ENCODE measurements at regions not wholly inside any gene's neighbourhood (a gene's known extent, or its start where the extent isn't known, plus 50 kb on each side); places are given as distances from the start of the nearest gene placed in this dataset.

DNA sequence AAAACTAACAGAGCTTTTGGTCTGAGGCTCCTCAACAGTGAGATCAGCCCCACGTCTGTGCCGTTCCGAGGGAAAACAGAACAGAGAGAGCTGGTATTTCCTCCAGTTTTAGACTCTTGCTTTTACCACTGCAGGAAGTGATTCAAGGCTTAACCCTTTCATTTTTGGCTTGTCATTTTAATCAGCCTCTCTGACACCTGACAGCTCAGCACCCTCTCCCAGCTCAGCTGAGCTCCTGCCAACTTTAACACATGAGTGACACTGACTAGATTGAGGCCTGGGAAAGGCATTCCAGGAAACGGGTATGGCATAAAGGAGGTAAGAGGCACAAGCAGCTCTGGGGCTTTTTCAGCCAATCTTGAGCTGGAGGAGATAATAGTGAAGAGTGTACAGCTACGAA, 239.4 kb upstream of the SKOR2 start:
- DNase-seq (ENCODE audit: low read depth in 4 of 4, low spot score in 3 of 4) = no peak

DNA sequence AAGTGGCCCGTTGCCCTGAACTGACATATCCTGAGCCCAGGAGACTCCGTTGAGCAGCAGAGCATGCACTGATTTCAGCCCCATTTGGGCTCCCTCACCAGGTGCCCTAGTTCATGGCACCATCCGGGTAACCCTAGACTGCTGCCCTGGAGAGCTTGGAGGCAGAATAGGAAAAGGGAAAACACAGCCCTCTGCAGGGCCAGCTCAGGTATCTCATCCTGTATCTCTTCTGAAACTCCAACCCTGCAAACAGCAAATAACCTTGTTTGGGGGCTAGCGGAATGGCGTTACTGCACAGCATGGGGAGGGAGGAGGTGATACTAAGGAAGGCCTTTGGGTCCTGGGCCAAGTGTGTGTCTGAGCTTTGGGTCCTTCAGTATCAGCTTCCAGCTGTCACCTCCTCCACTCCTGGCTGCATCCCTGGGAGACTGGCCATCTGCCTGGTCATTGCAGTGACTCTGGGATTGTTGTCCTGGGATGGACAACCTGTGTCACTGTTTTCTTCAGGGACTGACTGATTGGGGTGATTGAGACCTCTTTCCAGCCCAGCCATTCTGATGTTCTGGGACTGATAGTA, 233.8 kb upstream of the SKOR2 start:
- DNase-seq (ENCODE audit: low read depth in 4 of 4, low spot score in 3 of 4) = no peak

DNA sequence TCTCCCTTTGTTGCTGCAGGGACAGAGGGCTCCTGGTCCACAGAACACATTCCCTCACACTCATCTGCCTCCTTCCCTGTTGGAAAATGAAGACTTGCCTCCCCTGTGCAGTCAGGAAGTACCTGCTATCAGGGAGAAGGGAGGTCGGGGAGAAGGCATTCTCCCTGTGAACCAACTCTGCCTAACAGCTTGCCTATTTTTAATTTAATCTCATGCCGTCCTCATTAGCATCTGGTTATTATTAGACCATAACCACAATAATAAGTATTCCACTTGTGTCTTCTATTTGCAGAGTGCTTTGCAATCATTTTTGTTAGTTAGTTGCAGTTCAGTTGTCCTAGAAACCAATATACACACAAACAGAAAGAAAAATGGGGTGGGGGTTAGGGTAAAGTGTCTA, 232.6 kb upstream of the SKOR2 start:
- DNase-seq (ENCODE audit: low read depth in 4 of 4, low spot score in 3 of 4) = no peak

DNA sequence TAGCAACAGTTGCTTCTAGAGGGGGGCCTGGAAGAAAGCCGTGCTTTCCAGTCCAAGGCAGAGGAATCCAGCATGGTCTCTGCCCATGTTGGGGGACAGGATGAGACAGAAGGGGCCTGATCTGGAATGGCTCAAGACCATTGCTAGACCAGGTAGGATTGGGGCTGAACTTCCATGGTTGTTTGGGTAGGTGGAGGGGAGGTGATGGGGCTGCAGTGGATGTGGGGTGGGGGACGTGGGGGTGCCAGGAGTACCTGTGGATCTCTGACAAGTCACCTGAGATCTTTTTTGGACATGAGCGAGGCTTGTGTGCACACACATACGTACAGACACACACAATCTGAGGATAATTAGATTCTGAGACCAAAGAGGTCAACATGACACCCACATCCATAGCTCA, 228.7 kb upstream of the SKOR2 start:
- DNase-seq (ENCODE audit: low read depth in 4 of 4, low spot score in 3 of 4) = no peak

DNA sequence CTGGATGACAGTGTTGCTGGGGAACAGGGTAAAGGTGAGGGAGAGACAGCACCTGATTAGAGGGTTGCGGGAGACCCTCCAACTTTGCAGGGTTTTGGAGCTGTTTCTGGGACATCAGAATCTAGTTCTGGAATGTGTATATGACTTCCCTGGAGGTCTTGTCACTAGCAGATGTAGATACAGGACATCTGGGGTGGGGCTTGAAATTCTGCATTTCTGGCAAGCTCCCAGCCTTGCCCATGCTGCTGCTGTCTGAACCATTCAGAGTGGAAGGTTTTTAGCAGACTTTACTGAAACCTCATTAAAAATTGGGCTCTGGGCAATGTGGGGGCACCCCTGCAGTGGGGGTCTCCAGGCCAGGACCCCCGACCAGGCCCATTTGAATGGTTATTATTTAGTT, 220.3 kb upstream of the SKOR2 start:
- no peak for DNase-seq (ENCODE audit: low read depth in 4 of 4, low spot score in 3 of 4)

DNA sequence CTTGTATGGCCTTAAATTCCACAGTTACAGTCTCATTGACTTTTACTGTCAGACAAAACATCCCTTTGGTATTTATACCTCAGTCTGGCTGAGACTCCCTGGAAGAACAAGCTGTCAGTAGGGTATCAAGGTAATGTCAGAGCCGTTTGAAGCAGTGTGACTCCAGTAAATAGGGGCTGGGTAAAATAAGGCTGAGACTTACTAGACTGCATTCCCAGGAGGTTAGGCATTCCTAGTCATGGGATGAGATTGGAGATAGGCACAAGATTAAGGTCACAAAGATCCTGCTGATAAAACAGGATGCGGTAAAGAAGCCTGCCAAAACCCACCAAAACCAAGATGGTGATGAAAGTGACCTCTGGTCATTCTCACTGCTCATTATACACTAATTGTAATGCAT, 219.5 kb upstream of the SKOR2 start:
- no peak for DNase-seq (ENCODE audit: low read depth in 4 of 4, low spot score in 3 of 4)

DNA sequence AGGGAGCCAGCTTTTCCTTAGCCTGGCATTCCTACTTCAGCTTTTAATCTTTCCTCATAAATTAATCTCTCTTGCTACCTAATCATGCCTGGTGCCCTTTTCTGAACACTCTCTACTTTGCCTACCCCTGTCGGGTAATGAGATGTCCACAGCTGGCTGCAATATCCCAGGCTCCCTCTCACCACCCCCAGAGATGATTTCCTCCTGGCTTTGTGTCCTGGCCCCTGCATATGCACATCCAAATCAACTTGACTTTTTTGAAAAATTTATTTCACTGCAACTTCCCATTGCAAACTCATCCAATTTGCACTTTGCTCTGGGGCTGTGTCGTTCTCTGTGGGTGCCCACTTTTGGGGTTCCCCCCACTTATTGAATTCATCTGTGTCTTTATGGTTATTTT, 218.1 kb upstream of the SKOR2 start:
- DNase-seq (ENCODE audit: low read depth in 4 of 4, low spot score in 3 of 4) = no peak

DNA sequence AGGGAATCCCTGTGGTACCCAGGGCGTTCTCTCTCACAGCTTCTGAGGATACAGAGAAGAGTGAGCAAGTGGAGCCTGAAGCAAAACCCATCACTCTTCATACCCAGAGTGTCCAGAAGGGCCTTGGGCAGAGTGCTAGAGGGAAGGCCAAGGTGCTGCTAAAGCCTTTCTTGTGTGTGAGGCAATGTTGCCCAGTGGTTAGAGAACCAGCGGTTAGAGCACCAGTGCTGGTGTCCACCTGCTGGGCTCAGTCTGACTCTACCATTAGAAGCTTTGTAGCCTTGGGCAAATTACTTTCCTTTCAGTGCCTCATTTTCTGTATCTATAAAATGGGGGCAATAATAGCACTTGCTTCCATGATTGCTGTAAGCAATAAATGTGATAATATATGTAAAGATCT, 210.5 kb upstream of the SKOR2 start:
- DNase-seq (ENCODE audit: low read depth in 4 of 4, low spot score in 3 of 4) = no peak

DNA sequence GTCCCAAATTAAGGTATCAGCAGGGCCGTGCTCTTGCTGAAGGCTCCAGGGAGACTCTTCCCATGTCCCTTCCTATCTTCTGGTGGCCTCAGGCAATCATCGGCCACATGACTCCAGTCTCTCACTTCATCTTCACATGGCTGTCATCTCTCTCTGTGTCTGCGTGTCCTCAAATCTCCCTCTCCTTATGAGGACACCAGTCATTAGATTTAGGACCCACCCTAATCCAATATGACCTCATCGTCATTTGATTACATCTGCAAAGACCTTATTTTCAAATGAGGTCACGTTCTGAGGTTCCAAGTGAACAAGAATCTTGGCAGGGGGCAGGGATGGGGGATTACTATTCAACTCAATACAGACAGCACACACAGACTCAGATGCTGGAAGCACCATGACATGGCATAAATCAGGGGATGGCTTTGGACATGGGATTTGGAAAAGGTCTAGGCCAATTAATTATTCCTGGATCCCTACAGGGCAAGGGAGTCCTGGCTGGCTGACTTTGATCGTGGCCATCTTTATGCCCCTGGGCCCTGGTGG, 210.0 kb upstream of the SKOR2 start:
- DNase-seq (ENCODE audit: low read depth in 4 of 4, low spot score in 3 of 4) = no peak

DNA sequence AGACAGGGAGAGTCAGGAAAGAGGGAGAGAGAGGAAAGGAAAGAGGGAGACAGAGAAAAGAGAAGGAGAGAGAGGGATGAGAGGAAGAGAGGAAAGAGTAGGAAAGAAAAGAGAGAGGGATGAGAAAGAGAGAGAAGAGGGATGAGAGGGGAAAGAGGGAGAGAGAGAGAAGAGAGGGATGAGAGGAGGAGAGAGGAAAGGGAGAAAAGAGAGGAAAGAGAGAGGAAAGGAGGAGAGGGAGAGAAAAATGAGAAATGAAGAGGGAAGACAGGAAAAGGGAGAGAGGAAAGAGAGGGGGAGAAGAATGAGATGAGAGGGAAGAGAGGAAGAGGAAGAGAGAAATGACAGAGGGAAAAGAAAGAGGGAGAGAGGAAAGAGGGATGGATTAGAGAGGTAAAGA, 207.0 kb upstream of the SKOR2 start:
- no peak for DNase-seq (ENCODE audit: low read depth in 4 of 4, low spot score in 3 of 4)

DNA sequence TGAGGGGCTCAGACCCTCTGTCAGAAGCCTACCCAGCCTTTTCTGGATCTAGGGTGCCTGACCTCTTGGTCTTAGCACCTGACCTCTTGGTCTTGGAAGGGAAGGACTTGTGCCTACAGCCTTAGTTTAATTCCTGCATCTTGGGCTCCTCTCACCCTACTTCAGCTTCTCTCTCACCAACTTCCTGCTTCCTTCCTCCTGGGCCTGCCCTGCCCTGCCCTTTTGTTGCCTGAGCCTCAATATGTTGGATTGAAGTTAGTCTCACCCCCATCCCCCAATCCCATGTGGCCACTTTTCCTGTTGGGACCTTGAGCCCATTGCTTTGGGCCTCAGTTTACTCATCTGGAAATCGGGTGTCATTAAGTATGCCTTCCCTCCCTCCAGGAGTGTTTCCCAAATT, 206.2 kb upstream of the SKOR2 start:
- no peak for DNase-seq (ENCODE audit: low read depth in 4 of 4, low spot score in 3 of 4)

DNA sequence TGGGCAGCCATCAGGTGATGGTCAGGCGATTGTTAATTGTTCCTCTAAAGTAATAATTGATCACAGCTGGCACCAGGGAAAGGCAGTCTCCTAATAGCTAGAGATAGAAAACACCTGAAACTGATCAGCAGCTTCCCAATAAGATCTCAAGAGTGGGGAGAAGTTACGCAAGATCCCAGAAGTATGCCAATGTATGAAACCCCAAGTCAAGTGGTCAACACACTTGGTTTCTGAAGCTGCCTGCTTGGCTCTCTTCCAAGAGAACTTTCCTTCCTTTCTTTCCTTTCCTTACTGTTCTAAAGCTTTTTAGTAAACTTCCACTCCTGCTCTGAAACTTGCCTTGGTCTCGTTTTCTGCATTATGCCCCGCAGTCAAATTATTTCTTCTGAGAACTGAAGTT, 201.6 kb upstream of the SKOR2 start:
- no peak for DNase-seq (ENCODE audit: low read depth in 4 of 4, low spot score in 3 of 4)

DNA sequence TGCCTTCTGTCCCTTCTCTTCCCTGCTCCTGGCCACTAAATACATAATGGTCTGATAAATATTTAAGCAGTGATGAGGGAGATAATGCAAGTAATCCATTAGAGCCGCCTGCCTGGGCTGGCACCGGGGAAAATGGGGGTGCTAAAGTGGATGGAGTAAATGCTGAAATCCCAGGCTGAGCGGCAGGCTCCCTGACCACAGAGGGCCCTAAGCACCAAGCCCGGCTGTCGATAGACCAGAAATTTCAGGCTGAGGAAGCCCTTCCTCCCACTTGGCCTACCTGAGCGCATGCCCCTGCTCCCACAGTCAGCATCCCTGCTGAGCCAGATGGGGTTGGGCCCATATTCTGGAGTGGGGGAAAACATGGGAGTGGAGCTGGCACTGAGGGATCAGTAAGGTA, 197.5 kb upstream of the SKOR2 start:
- no peak for DNase-seq (ENCODE audit: low read depth in 4 of 4, low spot score in 3 of 4)

DNA sequence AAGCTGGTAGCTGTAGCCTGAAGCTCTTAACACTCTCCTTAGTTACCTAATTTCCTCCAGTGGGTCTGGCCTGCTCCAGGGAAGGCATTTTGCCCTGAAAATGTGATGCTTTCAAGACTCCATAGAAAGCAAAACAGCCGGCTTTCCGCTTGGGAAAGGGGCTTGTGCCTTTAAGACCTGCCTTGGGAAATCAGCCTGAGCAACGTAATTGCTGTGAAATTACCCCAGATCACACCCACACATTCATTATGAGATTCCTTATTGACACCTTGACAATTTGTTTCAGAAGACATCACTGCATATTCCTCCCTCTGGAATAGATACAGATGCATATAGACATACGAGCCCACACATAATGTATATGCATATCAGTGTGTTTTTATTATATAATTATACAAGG, 190.5 kb upstream of the SKOR2 start:
- no peak for DNase-seq (ENCODE audit: low read depth in 4 of 4, low spot score in 3 of 4)

DNA sequence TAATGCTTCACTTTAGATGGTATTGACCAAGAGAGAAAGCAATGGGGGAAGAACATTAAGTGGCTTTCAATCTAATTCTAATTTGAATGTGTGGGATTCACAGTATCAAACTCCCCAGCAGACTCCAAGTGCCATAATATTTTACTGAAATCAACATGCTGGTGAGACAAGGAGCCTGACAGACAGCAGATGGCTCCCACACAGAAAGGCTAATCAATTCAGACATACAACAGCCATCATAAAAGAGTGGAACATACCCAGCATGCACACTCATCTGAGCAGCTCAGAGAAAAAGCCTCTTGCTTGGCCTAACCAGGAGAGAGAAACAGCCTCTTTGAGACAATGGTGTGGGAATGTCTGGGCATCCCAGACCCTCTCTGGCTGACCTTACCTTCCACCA, 186.5 kb upstream of the SKOR2 start:
- no peak for DNase-seq (ENCODE audit: low read depth in 4 of 4, low spot score in 3 of 4)

DNA sequence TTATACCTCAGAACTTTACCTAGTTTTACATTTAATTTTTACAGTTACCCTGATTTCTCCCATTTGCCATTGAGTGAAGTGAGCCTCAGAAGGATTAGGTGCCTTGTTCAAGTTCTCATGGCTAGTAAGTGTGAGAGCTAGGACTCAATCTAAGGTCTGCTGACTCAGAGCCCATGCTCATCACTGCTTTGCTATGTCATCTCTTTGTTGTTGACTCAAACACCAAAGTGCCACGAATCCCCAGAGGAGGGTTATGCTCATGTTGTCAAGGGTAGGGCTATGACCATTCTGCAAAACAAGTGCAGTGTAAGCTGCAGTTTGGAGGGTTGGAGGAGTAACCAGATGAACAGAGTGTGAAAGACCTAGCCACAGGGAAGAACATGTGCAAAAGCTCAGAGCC, 185.4 kb upstream of the SKOR2 start:
- DNase-seq (ENCODE audit: low read depth in 4 of 4, low spot score in 3 of 4) = no peak

DNA sequence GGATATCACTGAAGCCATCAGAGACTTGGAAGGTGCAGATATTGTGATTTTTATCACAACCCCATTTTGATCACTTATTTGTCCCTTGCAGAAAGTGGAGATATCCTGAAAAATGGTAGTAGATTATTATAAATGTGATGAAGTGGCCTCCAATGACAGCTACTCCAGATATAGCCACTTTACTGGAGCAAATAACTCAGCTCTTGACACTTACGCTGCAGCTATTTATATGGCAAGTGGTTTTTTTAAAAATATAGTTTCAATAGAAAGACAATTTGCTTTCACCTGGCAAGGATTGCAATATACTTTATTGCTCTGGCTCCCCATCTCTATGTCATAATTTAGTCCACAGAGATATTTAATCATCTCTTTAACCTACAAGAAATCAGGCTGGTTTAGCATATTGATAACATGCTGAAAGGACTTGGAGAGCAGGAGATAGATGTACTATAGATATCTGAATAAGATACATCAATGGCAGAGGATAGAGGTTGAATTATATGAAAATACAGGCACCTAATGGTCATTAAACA, 182.8 kb upstream of the SKOR2 start:
- DNase-seq (ENCODE audit: low read depth in 4 of 4, low spot score in 3 of 4) = no peak

DNA sequence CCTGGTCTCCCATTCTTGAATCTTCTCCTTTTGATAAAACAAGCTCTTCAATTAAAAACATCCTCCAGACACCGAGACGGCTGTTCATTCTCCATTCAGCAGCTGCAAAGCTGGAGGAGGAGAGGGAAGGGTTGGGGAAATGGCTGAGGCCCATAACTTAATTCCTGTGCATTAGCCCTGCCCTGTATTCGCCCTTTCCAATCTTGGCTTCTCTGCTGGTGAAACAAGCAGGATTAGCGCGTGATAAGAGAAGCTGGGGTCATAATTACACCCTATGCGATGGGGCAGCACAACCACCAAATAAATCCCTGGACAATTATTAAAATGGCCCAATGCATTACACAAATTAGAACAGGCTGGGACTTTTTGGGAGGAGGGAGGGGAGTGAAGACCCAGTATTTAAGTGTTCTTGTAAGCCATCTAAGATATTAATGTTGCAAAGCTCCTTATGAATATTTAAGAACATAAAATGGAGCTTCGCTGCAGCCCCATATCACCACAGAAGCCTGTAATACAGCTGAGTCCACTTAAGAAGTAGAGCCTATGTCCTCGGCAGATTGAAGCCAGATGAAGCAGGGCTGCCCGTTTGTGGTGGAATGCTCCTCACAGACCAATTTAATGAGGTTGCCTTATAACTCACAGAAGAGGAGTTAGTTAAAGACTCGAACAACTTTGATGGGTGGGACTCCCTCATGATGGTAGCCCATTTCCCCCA, 176.6 kb upstream of the SKOR2 start:
- DNase-seq (ENCODE audit: low read depth in 4 of 4, low spot score in 3 of 4) = no peak

DNA sequence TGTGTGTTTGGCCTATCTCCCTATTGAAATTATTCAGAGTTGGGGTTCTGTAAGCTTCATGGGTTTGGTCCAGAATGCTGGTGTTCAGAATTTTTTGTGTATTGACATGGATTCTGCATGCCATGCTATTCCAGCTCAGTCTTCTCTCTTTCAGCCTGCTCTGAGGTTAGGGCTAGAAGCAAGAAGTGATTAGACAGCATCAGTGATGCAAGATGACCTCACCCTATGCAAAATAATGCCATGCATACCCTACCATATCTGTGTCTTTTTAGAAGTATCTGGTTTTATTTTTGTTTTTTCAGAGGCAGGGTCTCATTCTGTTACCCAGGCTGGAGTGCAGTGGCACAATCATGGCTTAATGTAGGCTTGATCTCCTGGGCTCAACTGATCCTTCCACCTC, 175.6 kb upstream of the SKOR2 start:
- no peak for DNase-seq (ENCODE audit: low read depth in 4 of 4, low spot score in 3 of 4)

DNA sequence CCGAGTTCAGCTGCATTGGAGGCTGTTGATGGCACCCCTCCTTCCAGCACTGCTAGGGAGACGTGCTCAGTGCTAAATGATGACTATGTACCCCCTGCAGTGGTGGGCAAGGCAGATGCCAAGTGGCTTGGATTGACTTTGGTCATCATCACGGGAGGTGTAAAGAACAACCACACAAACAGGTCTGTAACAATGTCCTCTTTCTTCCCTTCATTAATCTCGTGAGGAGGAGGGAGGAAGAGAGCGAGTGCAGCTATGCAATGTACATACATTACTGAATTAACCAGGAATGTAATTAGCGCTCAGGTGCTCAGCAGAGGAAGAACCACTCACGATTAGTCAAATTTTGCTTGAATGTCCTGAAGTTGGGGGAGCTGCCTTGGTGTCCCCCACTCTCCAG, 173.9 kb upstream of the SKOR2 start:
- no peak for DNase-seq (ENCODE audit: low read depth in 4 of 4, low spot score in 3 of 4)

DNA sequence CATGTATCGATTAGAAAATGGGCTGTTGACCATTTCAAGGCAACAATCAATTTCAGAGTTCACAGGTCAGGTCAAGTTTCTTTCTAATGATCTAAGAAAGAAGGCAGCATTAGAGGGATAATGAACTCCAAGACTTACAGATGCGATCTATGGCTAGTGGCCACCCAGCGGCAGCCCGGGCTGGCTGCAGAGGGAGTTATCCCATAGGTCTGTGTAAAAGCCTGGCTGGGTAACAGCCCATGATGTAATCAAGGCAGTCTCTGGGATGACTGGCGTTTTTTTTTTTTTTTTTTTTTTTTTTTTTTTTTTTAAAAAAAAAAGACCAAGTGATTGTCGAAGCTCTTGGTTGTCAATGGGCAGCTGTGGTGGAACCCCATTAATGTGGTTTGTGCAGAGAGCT, 171.1 kb upstream of the SKOR2 start:
- no peak for DNase-seq (ENCODE audit: low read depth in 4 of 4, low spot score in 3 of 4)

DNA sequence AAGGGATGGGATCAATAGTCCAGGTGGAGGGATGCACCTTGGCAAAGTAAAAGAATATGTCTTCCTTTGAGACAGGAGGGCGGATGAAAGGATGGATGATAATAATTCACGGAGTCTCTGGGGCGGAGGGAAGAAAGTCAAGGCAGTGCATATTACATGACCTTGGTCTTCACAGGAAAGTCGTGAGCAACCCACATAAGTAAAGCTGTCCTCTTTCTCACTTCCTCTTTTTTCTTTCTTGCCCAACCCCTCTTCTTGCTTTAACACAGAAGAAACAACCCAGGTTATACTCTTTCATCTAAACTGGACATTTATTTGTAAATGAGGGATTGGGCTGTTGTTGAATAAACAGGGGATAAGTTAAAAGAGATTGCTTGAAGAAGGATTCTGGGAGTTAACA, 168.7 kb upstream of the SKOR2 start:
- DNase-seq (ENCODE audit: low read depth in 4 of 4, low spot score in 3 of 4) = no peak

DNA sequence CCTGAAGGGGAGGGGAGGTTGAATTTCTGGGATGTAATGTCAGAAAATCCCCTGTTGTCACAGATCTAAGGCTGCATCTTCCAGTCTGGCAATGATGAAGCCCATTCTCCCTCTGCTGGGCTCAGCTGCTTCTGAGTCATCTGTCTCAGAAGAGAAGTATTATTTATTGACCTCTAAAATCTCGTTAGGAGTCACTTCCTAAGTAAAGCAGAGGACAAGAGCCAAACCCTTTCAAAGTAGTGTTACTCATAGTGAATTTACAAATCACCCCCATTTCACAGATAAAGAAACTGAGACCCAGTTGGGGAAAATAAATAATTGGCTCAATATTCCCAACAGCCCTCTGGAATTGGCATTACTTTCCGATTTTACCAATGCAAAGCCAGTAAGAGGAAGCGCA, 167.3 kb upstream of the SKOR2 start:
- DNase-seq (ENCODE audit: low read depth in 4 of 4, low spot score in 3 of 4) = no peak
